ENCODE measurements at regions not wholly inside any gene's neighbourhood (a gene's known extent, or its start where the extent isn't known, plus 50 kb on each side); places are given as distances from the start of the nearest gene placed in this dataset.

GRCh38 chr4:100042711-100043110 lies 92.6 kb upstream of the H2AZ1 start:
- no peak for TF ChIP-seq CTCF (IDR thresholded peaks at IDR 0.05; ENCODE audit: control extremely low read depth, extremely low read depth, low read depth, missing control alignments)
- CTCF ChIA-PET, result interaction anchor here (0.9 to 1.4 kb wide), 2 partner anchors 11 to 45 kb away, joined by 3 to 4 read pairs; no protein-coding TSS in a partner anchor
- POLR2A ChIA-PET, result no interaction called here
- no peak for DNase-seq (ENCODE audit: extremely low spot score)

GRCh38 chr4:100042235-100042634 lies 92.2 kb upstream of the H2AZ1 start:
- TF ChIP-seq CTCF (IDR thresholded peaks at IDR 0.05; ENCODE audit: control extremely low read depth, extremely low read depth, low read depth, missing control alignments), result no peak
- no peak for DNase-seq (ENCODE audit: extremely low spot score)
- ChIA-PET POLR2A (no interaction called here), CTCF (interaction anchor here (0.9 to 1.4 kb wide), 2 partner anchors 12 to 44 kb away, joined by 3 to 4 read pairs; no protein-coding TSS in a partner anchor)

- ChIA-PET CTCF (interaction anchor here (1.4 kb wide), 1 partner anchor 12 kb away, joined by 4 read pairs; no protein-coding TSS in a partner anchor), POLR2A (no interaction called here)
- TF ChIP-seq CTCF (IDR thresholded peaks at IDR 0.05; ENCODE audit: control extremely low read depth, extremely low read depth, low read depth, missing control alignments), result no peak
- no peak for DNase-seq (ENCODE audit: extremely low spot score)
These were observed 91.6 kb upstream of the H2AZ1 start for GRCh38 chr4:100041646-100042045.

- DNase-seq (ENCODE audit: extremely low spot score), result no peak
- POLR2A ChIA-PET, result no interaction called here
- CTCF ChIA-PET, result interaction anchor here (1.1 to 1.4 kb wide), 2 partner anchors 11 to 59 kb away, joined by 3 to 4 read pairs; no protein-coding TSS in a partner anchor
- no peak for TF ChIP-seq CTCF (IDR thresholded peaks at IDR 0.05; ENCODE audit: control extremely low read depth, extremely low read depth, low read depth, missing control alignments)
These were observed 84.1 kb upstream of the H2AZ1 start for GRCh38 chr4:100034023-100034664.

- ChIA-PET POLR2A (no interaction called here), CTCF (interaction anchor here (1.0 to 1.8 kb wide), 4 partner anchors 17 to 67 kb away, joined by 3 to 5 read pairs (median 4); no protein-coding TSS in a partner anchor)
- no peak for DNase-seq (ENCODE audit: extremely low spot score)
- no peak for TF ChIP-seq CTCF (IDR thresholded peaks at IDR 0.05; ENCODE audit: control extremely low read depth, extremely low read depth, low read depth, missing control alignments)
These were observed 76.0 kb upstream of the H2AZ1 start for GRCh38 chr4:100026066-100026465.

- ChIA-PET CTCF (interaction anchor here (1.1 to 1.9 kb wide), 4 partner anchors 11 to 25 kb away, joined by 3 to 6 read pairs (median 4); no protein-coding TSS in a partner anchor), POLR2A (no interaction called here)
- no peak for DNase-seq (ENCODE audit: extremely low spot score)
- no peak for TF ChIP-seq CTCF (IDR thresholded peaks at IDR 0.05; ENCODE audit: control extremely low read depth, extremely low read depth, low read depth, missing control alignments)
These were observed 73.7 kb upstream of the H2AZ1 start for GRCh38 chr4:100023800-100024199.

Data from GM10248 (cell line).